Bronchial epithelial cell (primary cell): ENCODE measurements at regions not wholly inside any gene's neighbourhood (a gene's known extent, or its start where the extent isn't known, plus 50 kb on each side); places are given as distances from the start of the nearest gene placed in this dataset.

Source experiments
- DNase-seq: peaks from one replicate; pipeline ENCODE4 v3.0.0-alpha.2; 2010; ENCODE audit warnings: low read depth
- FAIRE-seq: peaks from 2 replicates; lab custom pipeline; 2011; peaks lifted over from hg19 to GRCh38; lab: Jason Lieb, UNC
- H3K27me3 ChIP-seq: 2 replicates; pipeline ENCODE4 v1.5.1; 2011; ENCODE audit warnings: low read length; ENCODE audit not compliant: control insufficient read depth, insufficient read depth
- H3K36me3 ChIP-seq: 2 replicates; pipeline ENCODE4 v1.5.1; 2011; ENCODE audit warnings: low read length; ENCODE audit not compliant: control insufficient read depth, insufficient read depth
- H3K4me3 ChIP-seq: 2 replicates; pipeline ENCODE4 v1.5.1; 2011; ENCODE audit warnings: mild to moderate bottlenecking, low read depth, low read length, control low read depth
- TF ChIP-seq, protein P1 (sequence below): IDR thresholded peaks from 2 replicates; pipeline ENCODE4 v1.5.1; 2011; ENCODE audit warnings: mild to moderate bottlenecking, moderate library complexity, low read length, control low read depth, inconsistent platforms; ENCODE audit not compliant: insufficient read depth, severe bottlenecking

DNA sequence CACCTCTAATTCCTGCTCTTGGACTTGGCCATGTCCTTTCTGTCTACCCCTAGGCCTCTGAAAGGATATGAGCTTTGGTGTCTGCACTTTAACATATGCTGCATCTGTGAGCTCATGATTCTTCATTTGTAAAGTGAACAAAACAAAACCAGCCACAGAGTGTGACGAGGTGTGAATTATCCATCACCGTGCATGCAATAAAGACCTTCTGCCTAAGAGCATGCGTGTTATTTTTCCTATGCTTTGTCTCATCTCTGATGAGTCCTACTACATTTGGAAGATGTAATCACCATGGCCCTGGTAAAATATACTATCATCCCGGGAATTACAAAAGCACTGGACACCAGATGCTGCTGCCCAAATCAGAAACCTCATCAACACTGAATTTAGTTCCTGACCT is 103.5 kb upstream of the KCNAB1 start:
- Histone ChIP-seq H3K27me3 (no peaks in the 10 kb centered on the region), H3K36me3 (no peaks in the 10 kb centered on the region), H3K4me3 (no peak overlapping the region)
- DNase-seq (no peak), FAIRE-seq (peak; percentile 79)
- TF ChIP-seq, protein P1, sequence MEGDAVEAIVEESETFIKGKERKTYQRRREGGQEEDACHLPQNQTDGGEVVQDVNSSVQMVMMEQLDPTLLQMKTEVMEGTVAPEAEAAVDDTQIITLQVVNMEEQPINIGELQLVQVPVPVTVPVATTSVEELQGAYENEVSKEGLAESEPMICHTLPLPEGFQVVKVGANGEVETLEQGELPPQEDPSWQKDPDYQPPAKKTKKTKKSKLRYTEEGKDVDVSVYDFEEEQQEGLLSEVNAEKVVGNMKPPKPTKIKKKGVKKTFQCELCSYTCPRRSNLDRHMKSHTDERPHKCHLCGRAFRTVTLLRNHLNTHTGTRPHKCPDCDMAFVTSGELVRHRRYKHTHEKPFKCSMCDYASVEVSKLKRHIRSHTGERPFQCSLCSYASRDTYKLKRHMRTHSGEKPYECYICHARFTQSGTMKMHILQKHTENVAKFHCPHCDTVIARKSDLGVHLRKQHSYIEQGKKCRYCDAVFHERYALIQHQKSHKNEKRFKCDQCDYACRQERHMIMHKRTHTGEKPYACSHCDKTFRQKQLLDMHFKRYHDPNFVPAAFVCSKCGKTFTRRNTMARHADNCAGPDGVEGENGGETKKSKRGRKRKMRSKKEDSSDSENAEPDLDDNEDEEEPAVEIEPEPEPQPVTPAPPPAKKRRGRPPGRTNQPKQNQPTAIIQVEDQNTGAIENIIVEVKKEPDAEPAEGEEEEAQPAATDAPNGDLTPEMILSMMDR, result no peak

DNA sequence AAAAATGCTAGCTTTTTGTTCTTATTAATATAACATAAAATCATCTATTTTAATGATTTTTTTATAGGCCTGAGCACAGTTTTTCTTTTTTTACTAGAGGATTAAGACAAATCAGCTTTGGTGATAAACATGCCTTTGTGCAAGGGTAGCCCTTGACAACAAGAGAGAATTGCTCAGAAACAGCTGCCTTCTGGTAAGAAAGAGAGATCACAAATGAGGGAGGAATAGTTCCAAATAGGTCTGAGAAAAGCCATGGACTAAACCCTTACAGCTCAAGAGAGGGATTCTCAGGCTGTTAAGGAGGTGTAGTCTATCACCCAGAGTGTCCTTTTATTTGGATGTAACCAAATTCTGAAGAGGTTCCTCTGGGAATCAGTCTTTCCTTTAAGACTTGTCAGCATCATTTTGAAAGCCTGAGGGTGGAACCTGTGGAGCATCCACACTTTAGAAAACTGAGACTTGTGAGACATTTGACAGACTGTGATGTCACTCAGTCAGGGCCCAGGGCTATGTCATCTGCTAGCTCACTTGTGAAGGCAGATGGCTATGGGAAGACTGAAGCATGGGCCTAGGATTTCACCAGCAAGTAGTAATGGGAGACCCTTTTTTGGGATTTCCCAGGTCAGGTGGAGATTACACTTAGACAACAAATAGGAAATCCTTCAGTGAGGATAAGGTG is 102.9 kb upstream of the KCNAB1 start:
- Histone ChIP-seq H3K36me3 (no peaks in the 10 kb centered on the region), H3K27me3 (no peaks in the 10 kb centered on the region), H3K4me3 (no peak overlapping the region)
- DNase-seq (no peak), FAIRE-seq (no peak)
- TF ChIP-seq, protein P1, result no peak

DNA sequence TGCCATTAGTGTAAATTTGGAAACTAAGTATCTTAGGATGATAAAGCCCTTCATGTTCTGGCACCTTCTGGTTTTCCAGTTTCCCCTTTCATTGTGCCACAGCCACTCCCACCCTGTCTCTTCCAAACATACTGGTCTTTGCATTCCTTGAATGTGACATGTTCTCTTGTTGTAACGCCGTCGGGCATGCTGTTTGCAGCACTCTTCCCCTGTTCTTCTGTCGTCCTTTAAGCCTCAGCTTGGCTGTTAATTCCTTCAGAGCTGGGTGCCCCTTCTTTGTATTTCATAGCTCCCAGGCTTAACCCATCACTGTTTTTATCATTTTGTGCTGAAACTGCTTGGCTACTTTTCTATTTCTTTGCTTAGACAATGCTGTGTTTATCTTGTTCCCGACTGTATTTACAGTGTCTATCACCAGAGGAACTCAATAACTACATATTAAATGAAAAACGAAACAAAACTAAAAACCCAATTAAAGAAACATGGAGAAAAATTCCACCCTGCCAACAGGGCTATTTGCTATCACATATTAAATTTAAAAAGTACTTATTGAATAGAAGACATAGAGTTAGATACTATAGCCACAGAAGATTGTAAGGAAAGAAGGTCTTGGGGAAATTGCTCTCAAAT is 95.4 kb upstream of the KCNAB1 start:
- DNase-seq (peak; percentile 50), FAIRE-seq (no peak)
- Histone ChIP-seq H3K27me3 (no peaks in the 10 kb centered on the region), H3K4me3 (no peak overlapping the region), H3K36me3 (no peaks in the 10 kb centered on the region)
- TF ChIP-seq, protein P1, result no peak

DNA sequence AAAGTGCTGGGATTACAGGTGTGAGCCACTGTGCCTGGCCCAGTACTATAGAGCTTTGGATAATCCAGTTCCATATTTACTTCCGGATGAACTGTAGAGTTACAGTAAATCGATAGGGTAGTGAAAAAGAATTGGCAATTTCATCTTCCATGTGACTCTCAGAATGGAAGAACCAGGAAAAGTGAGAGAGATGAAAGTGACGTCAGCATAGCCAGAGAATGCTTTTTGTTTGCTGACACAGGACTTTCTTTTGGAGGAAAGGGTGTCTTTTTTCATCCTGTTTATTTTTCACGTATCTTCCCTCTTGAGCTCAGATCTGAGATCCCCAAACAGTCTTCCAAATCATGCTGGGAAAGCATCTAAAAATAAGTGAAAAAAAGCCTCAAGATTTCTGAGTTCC is 91.2 kb upstream of the KCNAB1 start:
- TF ChIP-seq, protein P1, result no peak
- DNase-seq (no peak), FAIRE-seq (no peak)
- Histone ChIP-seq H3K4me3 (no peak overlapping the region), H3K36me3 (no peaks in the 10 kb centered on the region), H3K27me3 (peaks cover 2% of the 10 kb centered on the region)

DNA sequence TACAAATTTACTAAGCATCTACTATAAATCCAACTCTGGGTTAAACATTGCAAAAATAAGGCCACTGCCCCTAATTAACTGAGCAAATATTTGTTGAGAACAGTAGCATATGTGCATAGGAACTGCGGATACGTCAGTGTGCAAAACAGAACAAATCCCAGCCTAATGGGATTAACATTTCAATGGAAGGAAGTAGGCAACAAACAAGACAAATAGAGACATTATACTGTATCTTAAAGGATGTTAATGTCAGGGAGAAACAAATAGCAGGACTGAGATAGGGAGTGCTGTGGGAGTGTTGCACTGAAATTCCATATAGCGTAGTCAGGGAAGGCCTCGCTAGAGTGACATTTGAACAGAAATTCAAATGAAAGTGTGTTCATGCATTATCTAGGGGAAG is 89.7 kb upstream of the KCNAB1 start:
- DNase-seq (no peak), FAIRE-seq (no peak)
- Histone ChIP-seq H3K4me3 (no peak overlapping the region), H3K27me3 (peaks cover 2% of the 10 kb centered on the region), H3K36me3 (no peaks in the 10 kb centered on the region)
- TF ChIP-seq, protein P1, result no peak

DNA sequence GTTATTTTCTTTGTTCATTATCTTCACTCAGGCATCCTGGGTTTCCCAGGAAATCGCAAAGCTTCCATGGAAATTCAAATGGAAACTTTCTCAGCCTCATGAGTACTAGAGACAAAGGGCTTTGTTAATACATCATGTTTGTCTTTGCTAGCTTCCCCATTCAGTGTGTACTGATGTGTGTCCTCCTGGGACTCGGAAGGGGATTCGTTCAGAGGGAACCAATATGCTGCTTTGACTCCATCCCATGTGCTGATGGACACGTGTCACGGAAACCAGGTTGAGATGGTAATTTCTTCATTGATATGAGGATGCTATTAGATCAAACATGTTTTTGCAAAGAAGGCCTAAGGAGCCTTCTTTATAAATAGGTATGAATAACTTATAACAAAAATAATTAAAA is 87.0 kb upstream of the KCNAB1 start:
- Histone ChIP-seq H3K36me3 (no peaks in the 10 kb centered on the region), H3K27me3 (peaks cover 2% of the 10 kb centered on the region), H3K4me3 (no peak overlapping the region)
- DNase-seq (no peak), FAIRE-seq (peak; percentile 75)
- TF ChIP-seq, protein P1, result no peak
